ENCODE measurements at regions not wholly inside any gene's neighbourhood (a gene's known extent, or its start where the extent isn't known, plus 50 kb on each side); places are given as distances from the start of the nearest gene placed in this dataset.
"Not testable (repeated sequence)": the region's sequence is repeated elsewhere in the genome, so short reads cannot be mapped to it uniquely, and the experiment has no call there.

- not testable (repeated sequence) for H3K9me3 Mint-ChIP-seq; DNase-seq (ENCODE audit: low read depth, low spot score); H3K36me3 Mint-ChIP-seq (ENCODE audit: low read depth); H3K27me3 Mint-ChIP-seq (ENCODE audit: low read depth); H3K27ac Mint-ChIP-seq (ENCODE audit: unreplicated experiment); H3K4me3 Mint-ChIP-seq
- H3K4me1 Mint-ChIP-seq, result peaks cover 31% of the 10 kb centered on the region
Measured at GRCh38 chr17:6373599-6373998, 61.3 kb downstream of the AIPL1 start.

GRCh38 chr17:6366221-6366666, 68.7 kb downstream of the AIPL1 start:
- Mint-ChIP-seq H3K9me3 (no peaks in the 10 kb centered on the region), H3K4me3 (no peak overlapping the region)
- DNase-seq (ENCODE audit: low read depth, low spot score), result no peak

GRCh38 chr17:6365200-6365943, 69.5 kb downstream of the AIPL1 start:
- no peaks in the 10 kb centered on the region for H3K27me3 Mint-ChIP-seq (ENCODE audit: low read depth)
- no peaks in the 10 kb centered on the region for H3K36me3 Mint-ChIP-seq (ENCODE audit: low read depth)
- H3K9me3 Mint-ChIP-seq, result no peaks in the 10 kb centered on the region
- H3K27ac Mint-ChIP-seq (ENCODE audit: unreplicated experiment), result peak overlapping the region; percentile 5
- DNase-seq (ENCODE audit: low read depth, low spot score), result no peak
- no peaks in the 10 kb centered on the region for H3K4me1 Mint-ChIP-seq
- TF ChIP-seq CTCF (conservative IDR thresholded peaks at IDR 0.05), result no peak
- H3K4me3 Mint-ChIP-seq, result no peak overlapping the region

More at GRCh38 chr17:6366221-6366666, 68.7 kb downstream of the AIPL1 start:
- no peaks in the 10 kb centered on the region for H3K27me3 Mint-ChIP-seq (ENCODE audit: low read depth)
- no peak overlapping the region for H3K27ac Mint-ChIP-seq (ENCODE audit: unreplicated experiment)
- H3K4me1 Mint-ChIP-seq, result no peaks in the 10 kb centered on the region
- H3K36me3 Mint-ChIP-seq (ENCODE audit: low read depth), result no peaks in the 10 kb centered on the region
- TF ChIP-seq CTCF (conservative IDR thresholded peaks at IDR 0.05), result no peak

GRCh38 chr17:6361733-6362132, 73.2 kb downstream of the AIPL1 start:
- no peaks in the 10 kb centered on the region for H3K36me3 Mint-ChIP-seq (ENCODE audit: low read depth)
- H3K4me3 Mint-ChIP-seq, result no peak overlapping the region
- no peak overlapping the region for H3K27ac Mint-ChIP-seq (ENCODE audit: unreplicated experiment)
- no peaks in the 10 kb centered on the region for H3K27me3 Mint-ChIP-seq (ENCODE audit: low read depth)
- H3K9me3 Mint-ChIP-seq, result no peaks in the 10 kb centered on the region
- no peak for DNase-seq (ENCODE audit: low read depth, low spot score)
- no peaks in the 10 kb centered on the region for H3K4me1 Mint-ChIP-seq
- no peak for TF ChIP-seq CTCF (conservative IDR thresholded peaks at IDR 0.05)

GRCh38 chr17:6358131-6358530, 76.8 kb downstream of the AIPL1 start:
- Mint-ChIP-seq H3K36me3 (ENCODE audit: low read depth) (no peaks in the 10 kb centered on the region), H3K9me3 (no peaks in the 10 kb centered on the region), H3K27me3 (ENCODE audit: low read depth) (no peaks in the 10 kb centered on the region), H3K27ac (ENCODE audit: unreplicated experiment) (no peak overlapping the region), H3K4me1 (no peaks in the 10 kb centered on the region), H3K4me3 (no peak overlapping the region)
- no peak for DNase-seq (ENCODE audit: low read depth, low spot score)
- no peak for TF ChIP-seq CTCF (conservative IDR thresholded peaks at IDR 0.05)

- H3K36me3 Mint-ChIP-seq (ENCODE audit: low read depth), result no peaks in the 10 kb centered on the region
- no peak overlapping the region for H3K27ac Mint-ChIP-seq (ENCODE audit: unreplicated experiment)
- no peak for TF ChIP-seq CTCF (conservative IDR thresholded peaks at IDR 0.05)
- H3K9me3 Mint-ChIP-seq, result no peaks in the 10 kb centered on the region
- no peak for DNase-seq (ENCODE audit: low read depth, low spot score)
- no peaks in the 10 kb centered on the region for H3K4me1 Mint-ChIP-seq
- H3K4me3 Mint-ChIP-seq, result no peak overlapping the region
- peaks cover 2% of the 10 kb centered on the region for H3K27me3 Mint-ChIP-seq (ENCODE audit: low read depth)
Measured at GRCh38 chr17:6356562-6356961, 78.4 kb downstream of the AIPL1 start.
